ENCODE measurements at regions not wholly inside any gene's neighbourhood (a gene's known extent, or its start where the extent isn't known, plus 50 kb on each side); places are given as distances from the start of the nearest gene placed in this dataset.

- H2AFZ ChIP-seq (ENCODE audit: low read depth, low read length) = no peak overlapping the region
- H3K4me2 ChIP-seq (ENCODE audit: low read length) = peak overlapping the region; percentile 30
- H4K20me1 ChIP-seq (ENCODE audit: insufficient read depth, low read length) = no peaks in the 10 kb centered on the region
- no peak overlapping the region for H3K4me3 ChIP-seq (ENCODE audit: low read length)
- no peak overlapping the region for H3K27ac ChIP-seq (ENCODE audit: low read length)
- no peaks in the 10 kb centered on the region for H3K36me3 ChIP-seq (replicated peaks; ENCODE audit: low read depth, low read length)
- no peaks in the 10 kb centered on the region for H3K79me2 ChIP-seq (ENCODE audit: low read length)
- H3K27me3 ChIP-seq (ENCODE audit: low read depth, low read length) = peaks cover 51% of the 10 kb centered on the region
- peaks cover 29% of the 10 kb centered on the region for H3K4me1 ChIP-seq (ENCODE audit: low read length)
- H3K9ac ChIP-seq (ENCODE audit: low read length) = no peak overlapping the region
- H3K9me3 ChIP-seq (ENCODE audit: insufficient read depth, low read length) = no peaks in the 10 kb centered on the region
- TF ChIP-seq EZH2phosphoT487 (IDR thresholded peaks at IDR 0.05; ENCODE audit: low read depth) = no peak
- no peak for TF ChIP-seq CTCF (IDR thresholded peaks at IDR 0.05; ENCODE audit: low read depth, low read length)
Measured at GRCh38 chr17:77320485-77321256, 179.9 kb downstream of the SEC14L1 start.

- Histone ChIP-seq H3K4me1 (ENCODE audit: low read length) (peaks cover 34% of the 10 kb centered on the region), H3K27me3 (ENCODE audit: low read depth, low read length) (peaks cover 49% of the 10 kb centered on the region), H4K20me1 (ENCODE audit: insufficient read depth, low read length) (no peaks in the 10 kb centered on the region), H3K79me2 (ENCODE audit: low read length) (no peaks in the 10 kb centered on the region), H3K9ac (ENCODE audit: low read length) (no peak overlapping the region), H3K4me2 (ENCODE audit: low read length) (no peak overlapping the region), H3K9me3 (ENCODE audit: insufficient read depth, low read length) (no peaks in the 10 kb centered on the region), H3K36me3 (replicated peaks; ENCODE audit: low read depth, low read length) (no peaks in the 10 kb centered on the region), H2AFZ (ENCODE audit: low read depth, low read length) (no peak overlapping the region), H3K4me3 (ENCODE audit: low read length) (no peak overlapping the region), H3K27ac (ENCODE audit: low read length) (no peak overlapping the region)
- TF ChIP-seq CTCF (IDR thresholded peaks at IDR 0.05; ENCODE audit: low read depth, low read length) (no peak), EZH2phosphoT487 (IDR thresholded peaks at IDR 0.05; ENCODE audit: low read depth) (no peak)
Measured at GRCh38 chr17:77321649-77322513, 181.1 kb downstream of the SEC14L1 start.

GRCh38 chr17:77322514-77323412, 182.0 kb downstream of the SEC14L1 start:
- no peaks in the 10 kb centered on the region for H3K9me3 ChIP-seq (ENCODE audit: insufficient read depth, low read length)
- peaks cover 34% of the 10 kb centered on the region for H3K4me1 ChIP-seq (ENCODE audit: low read length)
- no peaks in the 10 kb centered on the region for H4K20me1 ChIP-seq (ENCODE audit: insufficient read depth, low read length)
- TF ChIP-seq CTCF (IDR thresholded peaks at IDR 0.05; ENCODE audit: low read depth, low read length) = no peak
- TF ChIP-seq EZH2phosphoT487 (IDR thresholded peaks at IDR 0.05; ENCODE audit: low read depth) = no peak
- H3K9ac ChIP-seq (ENCODE audit: low read length) = no peak overlapping the region
- H3K36me3 ChIP-seq (replicated peaks; ENCODE audit: low read depth, low read length) = no peaks in the 10 kb centered on the region
- H3K27me3 ChIP-seq (ENCODE audit: low read depth, low read length) = peaks cover 49% of the 10 kb centered on the region
- no peak overlapping the region for H3K4me2 ChIP-seq (ENCODE audit: low read length)
- no peak overlapping the region for H3K27ac ChIP-seq (ENCODE audit: low read length)
- no peaks in the 10 kb centered on the region for H3K79me2 ChIP-seq (ENCODE audit: low read length)
- H2AFZ ChIP-seq (ENCODE audit: low read depth, low read length) = no peak overlapping the region
- H3K4me3 ChIP-seq (ENCODE audit: low read length) = no peak overlapping the region

Data from OCI-LY3 (cell line).